A549 (cell line): ENCODE measurements at regions not wholly inside any gene's neighbourhood (a gene's known extent, or its start where the extent isn't known, plus 50 kb on each side); places are given as distances from the start of the nearest gene placed in this dataset.

Experiments used
- CBX8 ChIP-seq: fragments of 200-600 bp; sonication (generic); IDR thresholded peaks from 2 replicates; pipeline ENCODE4 v1.6.1; 2016
- CTCF ChIP-seq: fragments of >200 bp; sonication (Bioruptor Twin); formaldehyde crosslinking; IDR thresholded peaks from 3 replicates; pipeline ENCODE4 v1.5.1; 2016
- NR3C1 ChIP-seq: fragments of >200 bp; sonication (Bioruptor Twin); formaldehyde crosslinking; IDR thresholded peaks from 3 replicates; pipeline ENCODE4 v1.6.1; 2017
- TF ChIP-seq, protein P1 (sequence below): fragments of 250-450 bp; sonication (Bioruptor Pico); IDR thresholded peaks from 2 replicates; pipeline ENCODE4 v1.5.0; 2021; ENCODE audit warnings: mild to moderate bottlenecking, moderate library complexity, borderline replicate concordance

DNA sequence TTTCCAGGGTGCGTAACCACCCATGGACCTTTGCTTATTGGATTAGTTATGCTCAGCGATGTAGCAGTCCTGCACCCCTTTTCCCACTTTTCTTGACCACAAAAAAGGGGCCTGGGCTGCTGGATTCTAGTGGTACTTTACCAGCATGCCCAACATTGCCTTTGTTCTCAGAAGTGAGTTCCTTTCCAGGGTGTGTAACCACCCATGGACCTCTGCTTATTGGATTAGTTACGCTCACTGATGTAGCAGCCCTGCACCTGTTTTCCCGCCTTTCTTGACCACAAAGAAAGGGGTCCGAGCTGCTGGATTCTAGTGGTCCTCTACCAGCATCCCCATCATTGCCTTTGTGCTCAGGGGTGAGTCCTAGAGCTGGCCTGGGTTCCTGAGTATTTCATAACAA, 138.2 kb downstream of the COX18 start:
- TF ChIP-seq, protein P1, sequence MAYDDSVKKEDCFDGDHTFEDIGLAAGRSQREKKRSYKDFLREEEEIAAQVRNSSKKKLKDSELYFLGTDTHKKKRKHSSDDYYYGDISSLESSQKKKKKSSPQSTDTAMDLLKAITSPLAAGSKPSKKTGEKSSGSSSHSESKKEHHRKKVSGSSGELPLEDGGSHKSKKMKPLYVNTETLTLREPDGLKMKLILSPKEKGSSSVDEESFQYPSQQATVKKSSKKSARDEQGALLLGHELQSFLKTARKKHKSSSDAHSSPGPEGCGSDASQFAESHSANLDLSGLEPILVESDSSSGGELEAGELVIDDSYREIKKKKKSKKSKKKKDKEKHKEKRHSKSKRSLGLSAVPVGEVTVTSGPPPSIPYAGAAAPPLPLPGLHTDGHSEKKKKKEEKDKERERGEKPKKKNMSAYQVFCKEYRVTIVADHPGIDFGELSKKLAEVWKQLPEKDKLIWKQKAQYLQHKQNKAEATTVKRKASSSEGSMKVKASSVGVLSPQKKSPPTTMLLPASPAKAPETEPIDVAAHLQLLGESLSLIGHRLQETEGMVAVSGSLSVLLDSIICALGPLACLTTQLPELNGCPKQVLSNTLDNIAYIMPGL (CRISPR knock-in tag), result no peak
- TF ChIP-seq CTCF, result no peak
- TF ChIP-seq CBX8, result no peak
- TF ChIP-seq NR3C1, result no peak
